ENCODE measurements at regions not wholly inside any gene's neighbourhood (a gene's known extent, or its start where the extent isn't known, plus 50 kb on each side); places are given as distances from the start of the nearest gene placed in this dataset.

DNA sequence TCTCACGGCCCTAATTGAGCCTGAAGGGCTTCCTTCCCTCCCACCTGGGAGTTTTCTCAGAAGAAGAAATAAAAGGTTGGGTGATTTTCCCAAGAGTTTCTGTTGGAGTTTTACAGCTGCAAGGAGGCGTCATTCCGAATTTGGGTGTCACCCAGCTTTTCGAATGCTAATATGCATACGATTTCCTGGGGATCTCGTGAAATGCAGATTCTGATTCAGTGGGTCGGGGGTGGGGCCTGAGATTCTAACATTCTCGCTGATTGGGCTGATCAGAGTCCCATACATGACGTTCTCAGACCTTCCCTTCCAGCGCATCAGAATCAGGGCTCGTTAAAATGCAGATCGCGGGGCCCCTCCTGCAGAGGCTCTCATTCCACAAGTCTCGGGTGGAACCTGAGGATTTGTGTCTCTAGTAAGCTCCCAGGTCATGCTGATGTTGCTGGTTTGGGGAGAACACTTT is 125.8 kb upstream of the STX18 start:
- no peak overlapping the region for H3K4me3 ChIP-seq (ENCODE audit: low read depth, low read length)
- DNase-seq (ENCODE audit: low read depth): no peak

DNA sequence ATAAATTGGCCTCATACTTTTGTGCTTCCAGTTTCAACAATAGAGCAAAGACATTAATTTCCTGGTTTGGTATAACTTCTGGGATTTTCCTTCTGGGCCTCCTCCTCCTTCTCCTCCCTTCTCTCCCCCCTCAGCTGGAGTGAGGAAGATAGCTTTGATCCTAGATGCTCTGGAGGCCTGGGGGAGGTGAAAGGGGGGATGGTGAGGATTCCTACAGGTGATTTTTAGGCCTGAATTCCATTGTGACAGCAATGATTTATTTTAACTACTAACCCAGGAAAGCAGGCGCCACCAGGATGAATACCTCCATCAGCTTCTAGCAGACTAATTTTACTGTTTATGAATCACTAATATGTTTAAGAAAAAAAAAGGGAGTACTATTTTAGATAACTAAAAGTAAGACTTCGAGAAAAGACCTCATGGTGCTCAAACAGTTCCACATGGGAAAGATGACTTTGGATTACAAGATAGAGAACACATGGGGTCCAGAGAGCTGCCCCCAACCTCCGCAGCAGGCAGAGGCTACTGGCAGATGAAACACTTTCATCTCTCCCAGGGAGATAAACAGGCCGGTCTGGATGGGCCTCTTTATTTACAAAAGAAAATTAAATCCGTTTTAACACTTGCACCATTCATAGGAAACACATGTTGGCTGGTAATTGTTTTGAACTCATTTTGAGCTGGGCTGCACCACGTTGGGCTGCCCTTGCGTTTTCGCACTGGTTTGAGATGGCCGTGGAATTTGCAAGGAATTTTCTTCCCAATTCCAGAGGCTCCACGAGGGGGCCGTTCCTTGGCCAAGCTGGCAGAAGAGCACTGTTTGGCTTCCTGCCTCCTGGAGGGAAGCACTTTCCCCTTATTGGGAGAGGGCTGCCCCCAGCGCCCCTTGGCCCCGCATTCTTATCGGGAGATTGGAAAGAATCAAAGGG is 125.1 kb upstream of the STX18 start:
- H3K4me3 ChIP-seq (ENCODE audit: low read depth, low read length): no peak overlapping the region
- TF ChIP-seq, protein P1, sequence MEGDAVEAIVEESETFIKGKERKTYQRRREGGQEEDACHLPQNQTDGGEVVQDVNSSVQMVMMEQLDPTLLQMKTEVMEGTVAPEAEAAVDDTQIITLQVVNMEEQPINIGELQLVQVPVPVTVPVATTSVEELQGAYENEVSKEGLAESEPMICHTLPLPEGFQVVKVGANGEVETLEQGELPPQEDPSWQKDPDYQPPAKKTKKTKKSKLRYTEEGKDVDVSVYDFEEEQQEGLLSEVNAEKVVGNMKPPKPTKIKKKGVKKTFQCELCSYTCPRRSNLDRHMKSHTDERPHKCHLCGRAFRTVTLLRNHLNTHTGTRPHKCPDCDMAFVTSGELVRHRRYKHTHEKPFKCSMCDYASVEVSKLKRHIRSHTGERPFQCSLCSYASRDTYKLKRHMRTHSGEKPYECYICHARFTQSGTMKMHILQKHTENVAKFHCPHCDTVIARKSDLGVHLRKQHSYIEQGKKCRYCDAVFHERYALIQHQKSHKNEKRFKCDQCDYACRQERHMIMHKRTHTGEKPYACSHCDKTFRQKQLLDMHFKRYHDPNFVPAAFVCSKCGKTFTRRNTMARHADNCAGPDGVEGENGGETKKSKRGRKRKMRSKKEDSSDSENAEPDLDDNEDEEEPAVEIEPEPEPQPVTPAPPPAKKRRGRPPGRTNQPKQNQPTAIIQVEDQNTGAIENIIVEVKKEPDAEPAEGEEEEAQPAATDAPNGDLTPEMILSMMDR (IDR thresholded peaks at IDR 0.05; ENCODE audit: low read depth, low read length, missing control alignments): no peak

More for the DNA sequence above, 125.8 kb upstream of the STX18 start:
- TF ChIP-seq, protein P1 (IDR thresholded peaks at IDR 0.05; ENCODE audit: low read depth, low read length, missing control alignments): no peak

DNA sequence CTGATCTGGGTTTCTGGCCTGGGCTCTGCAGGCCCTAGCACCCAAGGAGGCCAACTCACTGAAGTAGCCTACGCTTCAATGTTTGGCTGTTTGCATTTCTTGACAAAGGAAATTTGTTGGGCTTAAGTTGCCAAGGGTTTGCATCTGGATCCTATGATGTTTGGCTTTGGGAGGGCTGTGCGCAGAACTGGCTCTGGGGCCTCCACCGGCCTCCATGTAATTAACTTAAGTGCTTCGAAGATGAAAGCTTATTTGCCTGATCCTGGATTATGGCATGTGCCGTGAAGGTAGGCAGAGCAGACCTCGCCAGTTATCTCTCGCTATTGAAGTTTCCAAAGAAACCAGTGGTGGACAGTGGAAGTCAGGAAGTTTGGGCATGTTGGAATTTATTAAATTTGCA is 124.3 kb upstream of the STX18 start:
- no peak overlapping the region for H3K4me3 ChIP-seq (ENCODE audit: low read depth, low read length)
- TF ChIP-seq, protein P1 (IDR thresholded peaks at IDR 0.05; ENCODE audit: low read depth, low read length, missing control alignments): no peak
- no peak for DNase-seq (ENCODE audit: low read depth)

More for the DNA sequence above, 125.1 kb upstream of the STX18 start:
- no peak for DNase-seq (ENCODE audit: low read depth)

DNA sequence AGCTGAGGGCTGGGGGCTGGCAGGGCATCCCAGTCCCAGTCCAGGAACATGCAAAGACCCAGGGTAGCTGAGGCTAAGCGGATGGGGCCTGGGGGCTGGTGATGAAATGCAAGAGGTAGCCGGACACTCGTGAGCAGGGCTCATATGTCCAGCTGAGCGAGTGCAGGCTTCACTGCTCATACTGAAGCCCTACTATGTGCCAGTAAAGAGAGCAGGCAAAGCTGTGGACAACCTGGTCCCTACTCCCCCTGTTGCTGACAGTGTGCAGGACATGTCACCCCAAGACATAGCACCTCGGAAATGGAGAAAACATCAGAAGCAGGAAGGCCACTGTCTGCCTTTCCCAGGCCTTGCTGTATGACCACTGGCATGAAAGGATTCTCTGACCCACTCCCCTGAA is 122.4 kb upstream of the STX18 start:
- TF ChIP-seq, protein P1 (IDR thresholded peaks at IDR 0.05; ENCODE audit: low read depth, low read length, missing control alignments): no peak
- no peak overlapping the region for H3K4me3 ChIP-seq (ENCODE audit: low read depth, low read length)
- DNase-seq (ENCODE audit: low read depth): no peak

DNA sequence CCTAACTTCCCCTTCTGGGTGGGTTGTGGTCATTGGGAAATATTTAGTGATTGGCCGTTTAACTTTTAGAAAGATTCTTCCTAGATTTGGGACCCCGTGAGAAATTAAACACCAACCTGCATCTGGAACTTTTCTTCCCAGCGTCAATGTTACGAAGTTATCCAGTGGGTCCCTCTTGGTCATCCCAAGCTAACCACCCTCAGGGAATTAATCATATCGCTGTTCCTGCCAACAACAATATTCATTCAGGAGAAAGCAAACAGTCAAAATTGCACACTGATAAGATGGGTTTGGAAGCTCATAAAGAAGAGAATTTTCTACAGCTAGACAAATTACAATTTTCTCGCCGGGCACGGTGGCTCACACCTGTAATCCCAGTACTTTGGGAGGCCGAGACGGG is 121.2 kb upstream of the STX18 start:
- no peak overlapping the region for H3K4me3 ChIP-seq (ENCODE audit: low read depth, low read length)
- no peak for DNase-seq (ENCODE audit: low read depth)
- TF ChIP-seq, protein P1 (IDR thresholded peaks at IDR 0.05; ENCODE audit: low read depth, low read length, missing control alignments): no peak

DNA sequence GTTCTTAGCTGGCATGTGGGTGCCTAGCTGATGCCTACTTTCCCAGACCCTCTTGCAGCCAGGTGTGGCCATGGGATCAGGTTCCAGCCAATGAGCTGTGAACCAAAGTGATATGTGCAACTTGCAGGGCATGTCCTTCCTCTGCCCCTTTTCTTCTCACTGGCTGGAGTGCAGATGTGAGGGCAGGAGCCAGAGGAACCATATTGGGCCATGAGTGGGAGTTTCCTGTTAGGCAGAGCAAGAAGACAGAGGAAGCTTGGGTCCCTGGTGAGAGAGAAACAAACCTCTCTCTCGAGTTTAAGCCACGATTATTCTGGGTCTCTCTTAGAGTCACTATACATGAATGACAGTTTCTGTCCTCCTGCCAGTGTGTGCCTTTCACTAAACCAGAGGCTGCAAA is 120.4 kb upstream of the STX18 start:
- TF ChIP-seq, protein P1 (IDR thresholded peaks at IDR 0.05; ENCODE audit: low read depth, low read length, missing control alignments): no peak
- DNase-seq (ENCODE audit: low read depth): no peak
- no peak overlapping the region for H3K4me3 ChIP-seq (ENCODE audit: low read depth, low read length)
